SK-N-SH (cell line): ENCODE measurements at regions not wholly inside any gene's neighbourhood (a gene's known extent, or its start where the extent isn't known, plus 50 kb on each side); places are given as distances from the start of the nearest gene placed in this dataset.

Experiments
- CTCF ChIA-PET: fragments of 300-600, 350-600 bp; formaldehyde crosslinking; extraction: SDS; loops from one replicate; lab custom pipeline; 2021; lab: Yijun Ruan, JAX
- POLR2A ChIA-PET: fragments of 350-600 bp; sonication (Branson Sonifier 250); formaldehyde crosslinking; extraction: SDS; loops from one replicate; lab custom pipeline; 2020; ENCODE audit warnings: antibody characterized with exemption, inconsistent platforms; lab: Yijun Ruan, JAX
- DNase-seq: peaks from one replicate; pipeline ENCODE4 v3.0.0; 2012
- H2AFZ ChIP-seq: fragments of 200-600 bp; sonication (generic); 2 replicates; pipeline ENCODE4 v1.8.1; 2016; ENCODE audit warnings: antibody characterized with exemption, mild to moderate bottlenecking, low read depth
- H3F3A ChIP-seq: fragments of 200-600 bp; sonication (generic); replicated peaks from 2 replicates; pipeline ENCODE3; 2016; ENCODE audit warnings: antibody characterized with exemption, mild to moderate bottlenecking; ENCODE audit not compliant: insufficient read depth
- H3K27ac ChIP-seq, 2 experiments: fragments of 200-500 bp in 1 of 2; fragments of 200-600 bp in 1 of 2; sonication (Bioruptor generic) in 1 of 2; sonication (generic), shearing (Covaris generic) in 1 of 2; 2 replicates each; pipeline versions ENCODE4 v1.5.1 to v1.6.1; 2014 to 2016; ENCODE audit warnings: low read depth in 2 of 2, inconsistent platforms in 1 of 2, low read length in 1 of 2, mild to moderate bottlenecking in 1 of 2, mixed read lengths in 1 of 2
- H3K27me3 ChIP-seq: fragments of 200-600 bp; sonication (generic), shearing (Covaris generic); 2 replicates; pipeline ENCODE4 v1.6.1; 2016; ENCODE audit warnings: mixed run types; ENCODE audit not compliant: insufficient read depth
- H3K36me3 ChIP-seq, 2 experiments: fragments of 200-500 bp in 1 of 2; fragments of 200-600 bp in 1 of 2; sonication (Bioruptor generic) in 1 of 2; sonication (generic) in 1 of 2; replicated peaks in 1 of 2; 2 replicates each; pipeline versions ENCODE3 to v1.5.1; 2014 to 2016; ENCODE audit warnings: low read length in 1 of 2, mild to moderate bottlenecking in 1 of 2; ENCODE audit not compliant: insufficient read depth in 2 of 2, control insufficient read depth in 1 of 2
- H3K4me1 ChIP-seq, 2 experiments: fragments of 200-500 bp in 1 of 2; fragments of 200-600 bp in 1 of 2; sonication (Bioruptor generic) in 1 of 2; sonication (generic), shearing (Covaris generic) in 1 of 2; 2 replicates each; pipeline versions ENCODE4 v1.5.1 to v1.6.1; 2014 to 2016; ENCODE audit warnings: low read depth in 1 of 2, low read length in 1 of 2, mixed run types in 1 of 2; ENCODE audit not compliant: insufficient read depth in 2 of 2, control insufficient read depth in 1 of 2
- H3K4me2 ChIP-seq: fragments of 200-600 bp; sonication (generic), shearing (Covaris generic); 2 replicates; pipeline ENCODE4 v1.6.1; 2017; ENCODE audit warnings: mixed run types
- H3K4me3 ChIP-seq, 2 experiments: fragments of 200-500 bp in 1 of 2; fragments of 200-600 bp in 1 of 2; sonication (Bioruptor generic) in 1 of 2; sonication (generic), shearing (Covaris generic) in 1 of 2; 2 replicates each; pipeline versions ENCODE4 v1.5.1 to v1.8.1; 2014 to 2016; ENCODE audit warnings: low read depth in 2 of 2, inconsistent platforms in 1 of 2, low read length in 1 of 2, mild to moderate bottlenecking in 1 of 2, mixed read lengths in 1 of 2, moderate library complexity in 1 of 2
- H3K79me2 ChIP-seq: fragments of 200-600 bp; sonication (generic); 2 replicates; pipeline ENCODE4 v1.8.1; 2017; ENCODE audit warnings: mild to moderate bottlenecking; ENCODE audit not compliant: insufficient read depth
- H3K9ac ChIP-seq: fragments of 200-600 bp; sonication (generic); 2 replicates; pipeline ENCODE4 v1.6.1; 2017; ENCODE audit warnings: mixed run types
- H3K9me2 ChIP-seq: fragments of 200-600 bp; sonication (generic); 2 replicates; pipeline ENCODE4 v1.6.1; 2017; ENCODE audit warnings: mixed run types
- H3K9me3 ChIP-seq: fragments of 200-600 bp; sonication (generic); 2 replicates; pipeline ENCODE4 v1.6.1; 2017; ENCODE audit warnings: mixed run types, mild to moderate bottlenecking, moderate library complexity
- H4K20me1 ChIP-seq: fragments of 200-600 bp; sonication (generic); 2 replicates; pipeline ENCODE4 v1.6.1; 2017; ENCODE audit warnings: mild to moderate bottlenecking, mixed run types; ENCODE audit not compliant: insufficient read depth
- ELF1 ChIP-seq: IDR thresholded peaks from 2 replicates; pipeline ENCODE4 v1.4.0; 2012
- EZH2phosphoT487 ChIP-seq: fragments of 200-600 bp; sonication (generic); IDR thresholded peaks from 2 replicates; pipeline ENCODE4 v1.6.1; 2017; ENCODE audit warnings: low read depth, mixed run types, mild to moderate bottlenecking, antibody characterized with exemption, moderate library complexity, borderline replicate concordance
- FOXJ3 ChIP-seq: sonication (generic); formaldehyde crosslinking; IDR thresholded peaks from 2 replicates; pipeline ENCODE4 v1.5.1; 2020; ENCODE audit warnings: mild to moderate bottlenecking, missing genetic modification reagents
- FOXM1 ChIP-seq: IDR thresholded peaks from 2 replicates; pipeline ENCODE4 v1.4.0; 2012; ENCODE audit warnings: low read depth, mild to moderate bottlenecking
- GATA2 ChIP-seq: sonication (generic); formaldehyde crosslinking; IDR thresholded peaks from 2 replicates; pipeline ENCODE4 v1.5.0; 2020; ENCODE audit warnings: mild to moderate bottlenecking, missing genetic modification reagents
- MEF2A ChIP-seq: IDR thresholded peaks from 2 replicates; pipeline ENCODE4 v1.4.0; 2012; ENCODE audit warnings: low read depth, borderline replicate concordance
- MXI1 ChIP-seq: IDR thresholded peaks from 2 replicates; pipeline ENCODE4 v1.6.1; 2012; ENCODE audit warnings: mild to moderate bottlenecking, low read depth, low read length, improper control_type of control experiment
- NFIC ChIP-seq: IDR thresholded peaks from 2 replicates; pipeline ENCODE4 v1.4.0; 2012; ENCODE audit warnings: borderline replicate concordance
- NRF1 ChIP-seq: IDR thresholded peaks from 2 replicates; pipeline ENCODE4 v1.6.1; 2012; ENCODE audit warnings: low read depth, mild to moderate bottlenecking, low read length
- TAF1 ChIP-seq: IDR thresholded peaks from 2 replicates; pipeline ENCODE4 v1.6.1; 2012; ENCODE audit warnings: low read depth, mild to moderate bottlenecking, low read length, moderate library complexity, borderline replicate concordance
- TEAD4 ChIP-seq: IDR thresholded peaks from 2 replicates; pipeline ENCODE4 v1.4.0; 2012; ENCODE audit warnings: mild to moderate bottlenecking, borderline replicate concordance; ENCODE audit not compliant: insufficient read depth
- YY1 ChIP-seq: IDR thresholded peaks from 2 replicates; pipeline ENCODE4 v1.4.0; 2012; ENCODE audit warnings: low read depth, mild to moderate bottlenecking
- WGBS: methylation state at CpG from one replicate; pipeline ENCODE4 v1.1.6; 2017; ENCODE audit warnings: low lambda C conversion rate; 5-methylcytosine and 5-hydroxymethylcytosine counted together
- TF ChIP-seq, protein P1 (sequence below): IDR thresholded peaks from 2 replicates; pipeline ENCODE4 v1.4.0; 2012; ENCODE audit warnings: low read depth
- TF ChIP-seq, protein P2 (sequence below): IDR thresholded peaks from 2 replicates; pipeline ENCODE4; 2012
- TF ChIP-seq, protein P3 (sequence below): fragments of 200-600 bp; sonication (generic); IDR thresholded peaks from 2 replicates; pipeline ENCODE4 v1.6.1; 2017; ENCODE audit warnings: antibody characterized with exemption, mild to moderate bottlenecking, moderate library complexity

DNA sequence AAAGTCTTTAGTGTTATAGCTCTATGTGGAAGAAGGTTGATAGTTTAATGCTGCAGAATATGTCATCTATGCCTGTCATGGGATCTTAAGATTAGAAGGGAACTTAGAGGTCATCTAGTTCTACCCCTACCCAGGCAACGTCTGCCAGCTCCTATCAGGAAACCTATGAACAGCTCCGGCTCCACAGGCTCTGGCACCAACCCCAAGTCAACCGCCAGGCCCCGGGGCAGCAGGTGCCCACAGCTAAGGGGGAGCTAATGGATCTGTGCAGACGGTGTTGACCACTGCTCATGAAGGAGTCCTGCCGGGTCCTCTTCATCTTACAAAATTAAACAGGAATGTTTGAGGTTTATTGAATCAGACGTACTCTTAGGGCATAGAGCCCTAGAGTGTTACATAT, 440.8 kb upstream of the KLHL29 start (continued):
- TF ChIP-seq NRF1 = no peak
- TF ChIP-seq EZH2phosphoT487 = no peak
- no peak for TF ChIP-seq TAF1
- no peak for TF ChIP-seq NFIC
- no peak for TF ChIP-seq ELF1
- TF ChIP-seq, protein P1, sequence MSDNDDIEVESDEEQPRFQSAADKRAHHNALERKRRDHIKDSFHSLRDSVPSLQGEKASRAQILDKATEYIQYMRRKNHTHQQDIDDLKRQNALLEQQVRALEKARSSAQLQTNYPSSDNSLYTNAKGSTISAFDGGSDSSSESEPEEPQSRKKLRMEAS = no peak
- TF ChIP-seq, protein P2, sequence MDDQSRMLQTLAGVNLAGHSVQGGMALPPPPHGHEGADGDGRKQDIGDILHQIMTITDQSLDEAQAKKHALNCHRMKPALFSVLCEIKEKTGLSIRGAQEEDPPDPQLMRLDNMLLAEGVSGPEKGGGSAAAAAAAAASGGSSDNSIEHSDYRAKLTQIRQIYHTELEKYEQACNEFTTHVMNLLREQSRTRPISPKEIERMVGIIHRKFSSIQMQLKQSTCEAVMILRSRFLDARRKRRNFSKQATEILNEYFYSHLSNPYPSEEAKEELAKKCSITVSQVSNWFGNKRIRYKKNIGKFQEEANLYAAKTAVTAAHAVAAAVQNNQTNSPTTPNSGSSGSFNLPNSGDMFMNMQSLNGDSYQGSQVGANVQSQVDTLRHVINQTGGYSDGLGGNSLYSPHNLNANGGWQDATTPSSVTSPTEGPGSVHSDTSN = no peak
- no peak for TF ChIP-seq FOXJ3 (CRISPR knock-in tag)
- TF ChIP-seq, all 33 proteins: peak for 0

DNA sequence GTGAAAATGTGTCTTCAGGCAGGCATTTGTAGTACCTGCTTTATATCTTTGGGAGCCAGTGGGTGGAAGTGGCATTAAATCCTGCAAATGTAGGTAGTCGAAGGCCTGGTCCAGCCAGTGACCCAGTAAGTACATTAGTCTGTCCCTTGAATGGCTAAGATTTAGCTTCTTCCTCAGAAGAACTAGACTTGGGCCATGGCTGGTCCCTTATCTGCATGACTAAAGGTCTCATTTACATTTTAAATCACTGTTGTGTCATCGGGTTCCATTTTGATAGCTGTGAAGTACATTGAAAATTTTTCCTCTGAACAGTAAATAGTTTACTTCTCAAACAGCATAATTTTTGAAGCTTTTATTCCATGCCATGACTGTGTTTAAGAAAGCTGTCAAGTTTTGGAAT, 438.4 kb upstream of the KLHL29 start:
- Histone ChIP-seq H3K4me3 (no peak overlapping the region), H3F3A (no peaks in the 10 kb centered on the region), H3K4me1 (peaks cover 0 to 5% of the 10 kb centered on the region in 2 experiments; a peak in 1 of 4 replicates), H3K36me3 (no peaks in the 10 kb centered on the region), H3K4me2 (no peak overlapping the region), H3K9me3 (no peaks in the 10 kb centered on the region; the same call in 1 of the 2 replicates), H3K27ac (no peak overlapping the region), H3K9me2 (no peaks in the 10 kb centered on the region), H3K9ac (no peak overlapping the region), H3K27me3 (no peaks in the 10 kb centered on the region), H2AFZ (no peak overlapping the region), H4K20me1 (no peaks in the 10 kb centered on the region), H3K79me2 (no peaks in the 10 kb centered on the region)
- DNase-seq = no peak
- 38% methylated on average over 2 of the region's 2 CpGs for WGBS
- ChIA-PET CTCF (interaction anchor here (1.0 kb wide), 1 partner anchor 34 kb away, joined by 3 read pairs; no protein-coding TSS in a partner anchor), POLR2A (no interaction called here)
- no peak for TF ChIP-seq YY1

DNA sequence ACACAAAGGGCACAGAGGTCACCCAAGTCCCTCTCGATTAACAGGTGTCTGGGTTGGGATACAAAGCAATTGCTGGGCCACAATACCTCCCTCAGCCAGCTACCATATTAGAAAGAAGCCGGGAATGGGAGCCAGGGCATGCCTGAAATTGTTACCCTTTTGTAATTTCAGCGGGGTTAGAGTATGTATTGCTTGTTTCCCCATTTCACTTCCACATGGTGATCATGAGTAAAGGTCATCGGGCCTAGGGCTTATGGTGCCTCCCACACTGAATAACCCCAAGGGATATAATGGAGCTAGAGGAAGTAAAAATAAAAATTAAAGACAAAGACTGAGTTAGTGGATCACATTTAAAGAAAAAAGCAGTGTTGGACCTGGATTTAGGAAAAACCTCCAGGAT, 437.2 kb upstream of the KLHL29 start:
- TF ChIP-seq, protein P3, sequence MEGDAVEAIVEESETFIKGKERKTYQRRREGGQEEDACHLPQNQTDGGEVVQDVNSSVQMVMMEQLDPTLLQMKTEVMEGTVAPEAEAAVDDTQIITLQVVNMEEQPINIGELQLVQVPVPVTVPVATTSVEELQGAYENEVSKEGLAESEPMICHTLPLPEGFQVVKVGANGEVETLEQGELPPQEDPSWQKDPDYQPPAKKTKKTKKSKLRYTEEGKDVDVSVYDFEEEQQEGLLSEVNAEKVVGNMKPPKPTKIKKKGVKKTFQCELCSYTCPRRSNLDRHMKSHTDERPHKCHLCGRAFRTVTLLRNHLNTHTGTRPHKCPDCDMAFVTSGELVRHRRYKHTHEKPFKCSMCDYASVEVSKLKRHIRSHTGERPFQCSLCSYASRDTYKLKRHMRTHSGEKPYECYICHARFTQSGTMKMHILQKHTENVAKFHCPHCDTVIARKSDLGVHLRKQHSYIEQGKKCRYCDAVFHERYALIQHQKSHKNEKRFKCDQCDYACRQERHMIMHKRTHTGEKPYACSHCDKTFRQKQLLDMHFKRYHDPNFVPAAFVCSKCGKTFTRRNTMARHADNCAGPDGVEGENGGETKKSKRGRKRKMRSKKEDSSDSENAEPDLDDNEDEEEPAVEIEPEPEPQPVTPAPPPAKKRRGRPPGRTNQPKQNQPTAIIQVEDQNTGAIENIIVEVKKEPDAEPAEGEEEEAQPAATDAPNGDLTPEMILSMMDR = no peak
- TF ChIP-seq TEAD4 (no peak), FOXM1 (no peak), TAF1 (no peak), MXI1 (no peak), ELF1 (no peak), MEF2A (no peak), YY1 (no peak), GATA2 (CRISPR knock-in tag) (no peak)
- TF ChIP-seq, protein P2 = no peak
- TF ChIP-seq, protein P1 = no peak
- POLR2A ChIA-PET = no interaction called here
- H3K9ac ChIP-seq = no peak overlapping the region

More for the DNA sequence above, 437.2 kb upstream of the KLHL29 start:
- no peak for DNase-seq
- H3K27me3 ChIP-seq = no peaks in the 10 kb centered on the region
- no peak overlapping the region for H3K27ac ChIP-seq
- no peaks in the 10 kb centered on the region for H4K20me1 ChIP-seq
- H3K4me1 ChIP-seq = peaks cover 0 to 5% of the 10 kb centered on the region in 2 experiments; a peak in 1 of 4 replicates
- no peaks in the 10 kb centered on the region for H3K9me2 ChIP-seq
- no peaks in the 10 kb centered on the region for H3K36me3 ChIP-seq
- CTCF ChIA-PET = no interaction called here
- 13% methylated on average over 4 of the region's 4 CpGs for WGBS
- no peak overlapping the region for H2AFZ ChIP-seq
- no peak overlapping the region for H3K4me2 ChIP-seq
- no peaks in the 10 kb centered on the region for H3K79me2 ChIP-seq
- no peaks in the 10 kb centered on the region for H3F3A ChIP-seq
- H3K9me3 ChIP-seq = no peaks in the 10 kb centered on the region; the same call in 1 of the 2 replicates
- H3K4me3 ChIP-seq = no peak overlapping the region
